ENCODE measurements at regions not wholly inside any gene's neighbourhood (a gene's known extent, or its start where the extent isn't known, plus 50 kb on each side); places are given as distances from the start of the nearest gene placed in this dataset.

- DNase-seq (ENCODE audit: low spot score), result no peak
Observed at GRCh38 chr9:1757186-1757585, 258.0 kb upstream of the SMARCA2 start.

DNA sequence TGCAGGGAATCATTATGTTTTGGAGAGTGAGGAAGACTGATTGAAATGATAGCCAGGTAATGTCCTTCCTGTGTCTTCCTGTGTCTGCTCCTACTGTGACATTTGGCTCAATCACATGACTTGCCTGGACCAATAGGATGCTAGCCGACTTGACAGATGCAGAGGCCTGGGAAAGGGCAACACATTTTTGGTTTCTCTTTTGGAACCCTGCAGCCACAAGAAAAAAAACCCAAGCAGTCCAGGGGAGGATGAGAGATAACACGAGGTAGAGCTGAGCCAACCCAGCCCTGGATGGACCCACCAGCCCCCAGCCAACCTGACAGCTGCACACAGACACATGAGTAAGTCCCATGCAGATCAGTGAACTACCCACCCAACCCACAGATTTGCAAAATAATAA is 256.1 kb upstream of the SMARCA2 start:
- no peak for DNase-seq (ENCODE audit: low spot score)

DNA sequence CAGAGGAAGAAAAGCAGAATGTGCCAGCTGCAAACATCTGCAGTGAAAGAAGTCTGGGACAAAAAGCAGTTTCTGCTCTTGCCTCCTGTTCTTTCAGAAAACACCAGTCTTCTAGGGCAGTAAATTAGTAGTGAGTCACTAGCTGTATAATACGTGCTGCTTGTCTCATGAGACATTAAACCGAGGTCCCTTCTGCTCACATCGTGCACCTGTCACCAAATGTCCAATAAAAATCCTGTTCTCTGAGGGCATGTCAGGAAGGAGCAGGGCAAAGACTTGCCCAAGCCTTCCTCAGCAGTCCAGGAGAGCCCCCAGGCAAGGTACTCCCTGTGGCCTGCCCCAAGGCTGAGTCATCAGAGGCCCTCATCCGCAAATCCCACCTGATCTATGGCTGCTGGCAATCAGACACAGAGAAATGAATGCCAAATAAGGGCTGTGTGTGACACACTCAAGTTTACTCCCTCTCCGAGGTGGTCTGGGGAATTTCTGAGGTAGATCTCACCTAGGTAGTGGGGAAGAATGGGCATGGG is 255.3 kb upstream of the SMARCA2 start:
- DNase-seq (ENCODE audit: low spot score), result no peak

DNA sequence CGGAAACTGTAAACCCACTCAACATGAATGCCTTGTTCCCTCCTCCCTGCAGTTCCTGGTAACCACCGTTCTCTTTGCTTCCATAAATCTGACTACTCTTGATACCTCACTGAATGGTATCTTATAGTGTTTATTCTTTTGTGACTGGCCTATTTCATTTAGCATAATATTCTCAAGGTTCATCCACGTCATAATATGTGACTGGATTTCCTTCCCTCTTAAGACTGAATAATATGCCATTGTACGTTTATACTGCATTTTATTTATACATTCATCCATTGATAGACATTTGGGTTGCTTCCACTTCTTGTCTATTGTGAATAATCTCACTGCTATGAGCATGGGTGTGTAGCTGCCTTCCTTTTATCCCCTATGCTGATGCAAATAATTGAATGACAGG is 253.3 kb upstream of the SMARCA2 start:
- DNase-seq (ENCODE audit: low spot score), result no peak

- DNase-seq (ENCODE audit: low spot score), result no peak
Observed at GRCh38 chr9:1766042-1766441, 249.1 kb upstream of the SMARCA2 start.

GRCh38 chr9:1768561-1768960 is 246.6 kb upstream of the SMARCA2 start:
- no peak for DNase-seq (ENCODE audit: low spot score)

GRCh38 chr9:1771094-1771789 is 243.9 kb upstream of the SMARCA2 start:
- DNase-seq (ENCODE audit: low spot score), result no peak

DNA sequence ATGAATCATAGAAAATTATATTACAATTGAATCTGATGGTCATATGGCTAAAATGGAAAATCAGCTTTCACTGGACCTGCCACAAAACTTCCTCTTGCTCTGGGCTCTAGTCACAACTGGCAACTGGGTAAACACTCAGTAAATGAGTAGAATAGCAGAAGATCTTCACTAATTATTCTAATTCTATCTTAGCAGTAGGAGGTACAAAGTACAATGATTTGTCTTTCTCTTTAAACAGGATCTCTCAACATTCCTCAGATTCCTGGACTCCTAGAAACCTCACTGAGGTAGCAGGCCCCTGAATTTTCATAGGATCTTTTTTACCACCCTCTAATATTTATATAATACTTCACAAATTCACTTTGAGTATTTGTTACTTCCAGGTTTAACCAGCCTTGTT is 239.9 kb upstream of the SMARCA2 start:
- no peak for DNase-seq (ENCODE audit: low spot score)

DNA sequence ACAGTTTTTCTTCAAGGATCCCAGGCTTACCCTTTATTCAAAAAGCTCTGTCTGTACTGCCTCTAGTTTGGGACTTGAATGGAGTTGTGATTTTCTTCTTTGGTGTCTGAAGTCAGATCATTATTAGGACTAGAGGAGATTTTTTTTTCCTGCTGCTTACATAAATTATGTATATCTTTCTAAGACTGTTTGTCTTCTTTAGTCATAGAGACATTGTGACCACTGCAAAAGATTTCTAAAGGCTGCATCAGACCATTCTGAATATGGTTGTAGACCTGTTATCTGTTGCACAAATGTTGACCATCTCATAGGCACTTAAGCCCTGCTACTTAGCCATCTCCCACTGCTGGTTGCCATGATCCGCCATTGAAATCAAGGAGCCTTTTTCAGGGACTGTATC is 238.5 kb upstream of the SMARCA2 start:
- no peak for DNase-seq (ENCODE audit: low spot score)

- no peak for DNase-seq (ENCODE audit: low spot score)
Observed at GRCh38 chr9:1791191-1791590, 224.0 kb upstream of the SMARCA2 start.

GRCh38 chr9:1794547-1795270 is 220.4 kb upstream of the SMARCA2 start:
- DNase-seq (ENCODE audit: low spot score), result no peak

DNA sequence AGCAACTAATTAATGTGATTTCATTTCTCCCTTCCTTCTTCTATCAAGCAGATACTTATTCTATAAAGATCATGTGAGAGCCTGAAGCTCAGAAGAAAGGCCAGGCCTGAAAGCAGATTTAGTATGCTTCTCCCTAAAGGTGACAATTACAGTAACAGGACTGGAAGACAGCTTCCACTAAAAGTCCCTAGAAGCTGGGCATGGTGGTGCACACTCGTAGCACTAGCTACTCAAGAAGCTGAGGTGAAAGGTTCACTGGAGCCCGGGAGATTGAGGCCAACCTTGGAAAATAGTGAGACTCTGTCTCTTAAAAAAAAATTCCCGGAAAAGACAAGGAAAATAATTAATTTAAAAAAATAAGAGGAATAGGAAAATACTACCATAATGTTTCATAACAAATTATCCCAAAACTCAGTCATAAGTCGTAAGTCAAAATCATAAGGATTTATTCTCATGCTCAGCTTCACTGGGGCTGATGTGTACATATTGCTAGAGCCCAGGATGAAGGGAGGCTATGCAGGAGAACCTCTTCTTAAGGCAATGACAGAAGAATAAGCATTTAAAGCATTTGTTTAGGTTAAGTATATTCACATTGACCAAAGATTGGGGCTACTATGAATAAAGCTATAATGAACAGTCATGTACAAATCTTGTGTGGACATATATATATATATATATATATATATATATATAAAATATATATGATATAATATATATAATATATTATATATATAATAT is 210.8 kb upstream of the SMARCA2 start:
- no peak for DNase-seq (ENCODE audit: low spot score)

GRCh38 chr9:1829719-1830118 is 185.4 kb upstream of the SMARCA2 start:
- no peak for DNase-seq (ENCODE audit: low spot score)

DNA sequence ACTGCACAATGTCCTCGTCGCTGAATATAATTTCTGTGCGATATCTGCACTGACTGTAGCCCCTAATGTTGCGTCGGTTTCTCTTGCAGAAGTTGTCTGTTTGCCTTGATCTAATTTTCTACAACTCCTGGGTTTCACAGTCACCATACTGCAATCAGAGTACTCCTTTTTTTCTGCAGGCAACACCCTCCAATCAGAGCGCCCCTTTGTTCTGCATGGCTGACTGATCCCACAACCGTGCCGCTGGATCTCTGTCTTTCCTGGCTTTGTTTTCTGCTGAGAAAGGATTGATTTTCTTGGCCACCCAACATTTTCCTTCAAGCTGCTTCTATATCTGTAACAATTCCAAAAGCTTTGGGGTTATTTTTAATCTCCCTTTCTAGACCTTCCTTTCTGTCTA is 182.2 kb upstream of the SMARCA2 start:
- DNase-seq (ENCODE audit: low spot score), result no peak

DNA sequence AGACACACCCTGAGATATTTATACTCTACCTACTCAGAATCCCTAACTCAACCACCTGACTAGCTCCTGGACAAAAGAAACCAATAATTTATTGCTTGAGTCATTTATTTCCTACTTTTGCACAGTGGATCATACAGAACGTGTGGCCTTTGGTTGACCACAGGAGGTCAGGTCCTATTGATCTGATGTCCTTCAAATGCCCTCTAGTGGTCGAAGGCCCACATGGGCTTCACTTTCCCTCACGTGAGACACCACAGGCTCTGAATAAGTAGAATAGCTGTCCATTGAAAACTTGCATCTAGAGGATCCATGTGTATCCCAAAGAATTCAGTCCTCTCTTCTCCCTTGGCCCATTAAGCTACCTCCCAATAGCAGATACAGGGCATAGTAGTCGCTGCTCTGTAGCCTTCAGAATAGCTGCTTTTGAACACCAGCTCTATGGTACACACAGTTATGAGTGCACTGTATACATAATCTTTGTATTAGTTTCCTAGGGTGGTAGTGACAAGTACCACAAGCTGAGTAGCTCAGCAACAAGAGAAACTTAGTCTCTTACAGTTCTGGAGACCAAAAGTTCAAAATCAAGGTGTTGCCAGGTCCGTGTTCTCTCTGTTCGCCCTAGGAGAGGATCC is 177.6 kb upstream of the SMARCA2 start:
- no peak for DNase-seq (ENCODE audit: low spot score)

- no peak for DNase-seq (ENCODE audit: low spot score)
Observed at GRCh38 chr9:1839909-1840308, 175.2 kb upstream of the SMARCA2 start.

DNA sequence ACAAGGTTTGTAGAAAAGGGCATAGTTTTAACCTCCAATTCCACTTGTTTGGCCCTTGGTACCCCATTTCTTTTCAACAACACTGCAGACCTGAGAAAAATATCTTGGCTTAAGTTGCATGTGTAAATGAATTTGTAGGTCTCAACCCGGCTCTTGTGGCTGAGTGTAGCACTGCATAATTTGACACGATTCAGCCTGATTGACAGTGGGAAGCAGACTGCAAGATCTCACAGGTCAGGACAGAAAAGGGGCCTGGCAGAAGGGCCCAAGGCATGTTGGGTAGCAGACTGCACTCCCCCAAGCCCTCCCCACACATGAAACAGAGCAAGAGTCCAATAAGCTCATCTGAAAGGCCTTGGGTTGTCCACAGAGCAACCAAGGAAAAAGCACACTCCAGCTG is 169.7 kb upstream of the SMARCA2 start:
- no peak for DNase-seq (ENCODE audit: low spot score)

GRCh38 chr9:1855726-1856125 is 159.4 kb upstream of the SMARCA2 start:
- no peak for DNase-seq (ENCODE audit: low spot score)

DNA sequence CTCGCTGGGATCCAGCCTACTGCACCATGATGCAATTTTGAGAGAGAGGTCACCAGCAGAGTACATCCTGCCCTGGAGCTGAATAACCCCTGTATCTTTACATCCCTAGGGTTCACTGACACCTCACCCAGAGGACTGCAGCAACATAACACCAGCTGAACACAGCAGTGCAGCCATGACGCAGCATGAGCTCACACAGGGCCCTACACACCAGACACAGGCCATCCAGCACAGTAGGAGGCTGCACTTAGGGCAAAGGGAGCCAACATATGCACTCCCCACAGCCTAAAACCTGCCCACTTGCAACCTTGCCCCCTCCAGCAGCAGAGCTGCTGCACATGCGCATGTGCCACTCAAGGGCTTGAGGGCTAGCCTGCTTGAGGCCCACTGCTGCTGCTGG is 157.3 kb upstream of the SMARCA2 start:
- no peak for DNase-seq (ENCODE audit: low spot score)

DNA sequence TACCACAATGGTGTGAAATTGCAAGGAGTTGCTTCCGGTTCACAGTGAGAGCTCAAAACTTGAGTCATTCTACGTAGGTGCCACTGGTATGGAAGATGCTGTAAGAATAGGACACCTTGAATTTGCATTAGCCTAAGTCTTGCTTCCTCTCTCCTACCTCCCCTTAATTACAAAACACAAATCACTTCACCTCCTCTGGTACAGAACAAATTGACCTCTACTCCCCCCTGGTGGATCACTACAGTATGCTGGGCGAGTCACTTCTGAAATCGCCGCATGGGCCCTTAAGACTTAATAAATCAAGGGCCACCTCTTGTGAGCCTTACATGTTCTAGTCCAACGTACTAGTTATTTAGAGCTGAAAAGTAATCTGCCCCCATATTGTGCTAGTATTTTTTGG is 145.3 kb upstream of the SMARCA2 start:
- DNase-seq (ENCODE audit: low spot score), result no peak

DNA sequence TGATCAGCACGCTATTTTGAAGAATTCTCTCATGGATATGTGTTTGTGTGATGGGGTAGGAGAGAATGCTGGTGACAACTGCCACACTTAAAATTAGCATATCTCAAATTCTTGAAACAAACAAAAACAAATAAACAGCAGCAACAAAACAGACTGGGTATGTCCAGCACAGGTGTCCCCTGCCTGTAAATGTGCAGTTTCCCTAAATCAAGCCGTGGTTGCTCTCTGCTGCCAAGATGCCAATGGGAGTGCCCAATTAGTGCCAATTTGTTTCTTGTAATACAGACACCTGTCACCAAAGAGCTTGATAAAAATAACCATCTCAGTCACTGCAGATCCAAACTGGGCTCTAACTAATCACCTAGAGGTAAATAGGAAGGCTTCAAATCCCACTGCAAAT is 144.2 kb upstream of the SMARCA2 start:
- DNase-seq (ENCODE audit: low spot score), result no peak

GRCh38 chr9:1871626-1872419 is 143.3 kb upstream of the SMARCA2 start:
- no peak for DNase-seq (ENCODE audit: low spot score)

Measured in putamen (tissue), 1 donor.